HepG2 (cell line): ENCODE measurements at regions not wholly inside any gene's neighbourhood (a gene's known extent, or its start where the extent isn't known, plus 50 kb on each side); places are given as distances from the start of the nearest gene placed in this dataset.

Source experiments
- CTCF ChIP-seq: sonication (generic); formaldehyde crosslinking; IDR thresholded peaks from 2 replicates; pipeline ENCODE4 v1.5.0; 2020; ENCODE audit warnings: mild to moderate bottlenecking, missing genetic modification reagents, moderate library complexity
- EP300 ChIP-seq, 3 experiments: sonication (generic) in 1 of 3; formaldehyde crosslinking in 1 of 3; IDR thresholded peaks; 2 replicates each; pipeline versions ENCODE4 v1.5.1 to v1.6.1; 2011 to 2020; ENCODE audit warnings: low read depth in 2 of 3, low read length in 2 of 3, borderline replicate concordance in 1 of 3, improper control_type of control experiment in 1 of 3, mild to moderate bottlenecking in 1 of 3, missing genetic modification reagents in 1 of 3, moderate library complexity in 1 of 3
- FOXM1 ChIP-seq: sonication (generic); formaldehyde crosslinking; IDR thresholded peaks from 2 replicates; pipeline ENCODE4 v1.5.0; 2020; ENCODE audit warnings: missing genetic modification reagents
- MAX ChIP-seq: IDR thresholded peaks from 2 replicates; pipeline ENCODE4 v1.6.1; 2012; ENCODE audit warnings: inconsistent platforms
- MYC ChIP-seq: sonication (generic); formaldehyde crosslinking; IDR thresholded peaks from 2 replicates; pipeline ENCODE4 v1.9.0; 2021; ENCODE audit warnings: missing genetic modification reagents, borderline replicate concordance
- POLR2A ChIP-seq, 2 experiments: IDR thresholded peaks; 2 replicates each; pipeline ENCODE4 v1.6.1; 2011; ENCODE audit warnings: low read depth in 2 of 2, low read length in 2 of 2, mild to moderate bottlenecking in 1 of 2, moderate library complexity in 1 of 2; ENCODE audit not compliant: insufficient read depth in 1 of 2
- PRDM15 ChIP-seq: sonication (generic); formaldehyde crosslinking; IDR thresholded peaks from 2 replicates; pipeline ENCODE4 v1.4.0; 2020; ENCODE audit warnings: missing genetic modification reagents
- RFXAP ChIP-seq: sonication (generic); formaldehyde crosslinking; IDR thresholded peaks from 2 replicates; pipeline ENCODE4 v1.4.0; 2020; ENCODE audit warnings: missing genetic modification reagents, borderline replicate concordance
- TAF1 ChIP-seq: sonication (generic); formaldehyde crosslinking; IDR thresholded peaks from 2 replicates; pipeline ENCODE4 v1.4.0; 2020; ENCODE audit warnings: missing genetic modification reagents
- ZC3H4 ChIP-seq: sonication (generic); formaldehyde crosslinking; IDR thresholded peaks from 2 replicates; pipeline ENCODE4 v1.4.0; 2020; ENCODE audit warnings: missing genetic modification reagents, borderline replicate concordance
- ZNF33B ChIP-seq: sonication (generic); formaldehyde crosslinking; IDR thresholded peaks from 2 replicates; pipeline ENCODE4 v1.5.1; 2020; ENCODE audit warnings: mild to moderate bottlenecking, missing genetic modification reagents
- ZNF777 ChIP-seq: sonication (generic); formaldehyde crosslinking; IDR thresholded peaks from 2 replicates; pipeline ENCODE4 v1.4.0; 2020; ENCODE audit warnings: missing genetic modification reagents
- ZNF790 ChIP-seq: sonication (generic); formaldehyde crosslinking; IDR thresholded peaks from 2 replicates; pipeline ENCODE4 v1.8.0; 2022; ENCODE audit warnings: missing genetic modification reagents, mild to moderate bottlenecking, borderline replicate concordance
- TF ChIP-seq, protein P1 (sequence below): sonication (generic); formaldehyde crosslinking; IDR thresholded peaks from 2 replicates; pipeline ENCODE4 v1.4.0; 2020; ENCODE audit warnings: missing genetic modification reagents

GRCh38 chr7:113730309-113730955, 188.4 kb downstream of the PPP1R3A start:
- TF ChIP-seq CTCF (CRISPR knock-in tag) (no peak), ZC3H4 (CRISPR knock-in tag) (no peak), PRDM15 (CRISPR knock-in tag) (no peak), ZNF33B (no peak), FOXM1 (CRISPR knock-in tag) (no peak), POLR2A (IDR thresholded peaks at IDR 0.05; ENCODE audit: insufficient read depth in 1 of 2, low read depth in 2 of 2, low read length in 2 of 2) (no peak), EP300 (IDR thresholded peaks at IDR 0.05; ENCODE audit: low read depth in 2 of 2, low read length in 2 of 2) (no peak), EP300 (CRISPR knock-in tag; IDR thresholded peaks at IDR 0.05; ENCODE audit: borderline replicate concordance) (no peak), ZNF777 (CRISPR knock-in tag) (no peak), MYC (CRISPR knock-in tag) (no peak), TAF1 (CRISPR knock-in tag) (no peak), RFXAP (CRISPR knock-in tag) (no peak), ZNF790 (CRISPR knock-in tag) (no peak), MAX (no peak)
- TF ChIP-seq, protein P1, sequence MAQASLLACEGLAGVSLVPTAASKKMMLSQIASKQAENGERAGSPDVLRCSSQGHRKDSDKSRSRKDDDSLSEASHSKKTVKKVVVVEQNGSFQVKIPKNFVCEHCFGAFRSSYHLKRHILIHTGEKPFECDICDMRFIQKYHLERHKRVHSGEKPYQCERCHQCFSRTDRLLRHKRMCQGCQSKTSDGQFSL (CRISPR knock-in tag) = no peak
